ENCODE measurements at regions not wholly inside any gene's neighbourhood (a gene's known extent, or its start where the extent isn't known, plus 50 kb on each side); places are given as distances from the start of the nearest gene placed in this dataset.

- TF ChIP-seq CTCF (IDR thresholded peaks at IDR 0.05; ENCODE audit: poor library complexity, severe bottlenecking) (no peak), EP300 (conservative IDR thresholded peaks at IDR 0.05; ENCODE audit: poor library complexity, severe bottlenecking) (no peak), TAF1 (IDR thresholded peaks at IDR 0.05; ENCODE audit: low read depth) (no peak), EZH2 (IDR thresholded peaks at IDR 0.05; ENCODE audit: borderline replicate concordance, insufficient read depth, low read length, poor library complexity, severe bottlenecking) (no peak), POLR2AphosphoS5 (IDR thresholded peaks at IDR 0.05) (no peak), REST (IDR thresholded peaks at IDR 0.05; ENCODE audit: borderline replicate concordance) (no peak), RAD21 (conservative IDR thresholded peaks at IDR 0.05) (no peak), MXI1 (conservative IDR thresholded peaks at IDR 0.05; ENCODE audit: poor library complexity, severe bottlenecking) (no peak)
These were observed 127.9 kb upstream of the DMD start for GRCh38 chrX:33339219-33339618.
